Uterus (tissue), 2 donors: ENCODE measurements at regions not wholly inside any gene's neighbourhood (a gene's known extent, or its start where the extent isn't known, plus 50 kb on each side); places are given as distances from the start of the nearest gene placed in this dataset.

ENCODE experiments used
- POLR2A ChIP-seq, 2 donors: fragments of 450-650 bp; IDR thresholded peaks; one replicate each; pipeline ENCODE4 v1.6.1; 2016; ENCODE audit warnings: antibody characterized with exemption in 2 of 2, mild to moderate bottlenecking in 1 of 2, moderate library complexity in 1 of 2
- TF ChIP-seq, protein P1 (sequence below), 4 experiments: fragments of 200-600 bp in 2 of 4; fragments of 450-650 bp in 2 of 4; sonication (generic) in 2 of 4; IDR thresholded peaks; one replicate each; pipeline ENCODE4 v1.5.1; 2016 to 2019; ENCODE audit warnings: antibody characterized with exemption in 4 of 4, mild to moderate bottlenecking in 2 of 4, moderate library complexity in 1 of 4

DNA sequence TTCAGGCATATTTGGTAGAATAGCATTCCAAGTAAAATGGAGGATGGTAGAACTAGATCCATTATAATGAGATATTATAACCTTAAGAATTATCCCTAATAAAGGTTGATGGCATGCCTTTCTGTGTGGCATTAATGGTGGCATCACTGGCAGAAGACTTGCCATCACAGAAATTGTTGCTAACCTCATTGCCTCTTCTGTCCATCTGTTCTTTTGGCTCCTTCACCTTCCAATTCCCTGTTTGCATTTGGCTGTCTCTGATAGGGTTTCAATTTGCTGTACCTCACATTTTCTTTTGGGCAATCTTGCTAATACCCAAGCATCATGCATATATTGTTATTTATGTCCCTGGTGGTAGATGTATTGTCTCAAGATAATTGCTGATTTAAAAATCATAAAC, 98.9 kb downstream of the SMPDL3A start:
- TF ChIP-seq, protein P1, sequence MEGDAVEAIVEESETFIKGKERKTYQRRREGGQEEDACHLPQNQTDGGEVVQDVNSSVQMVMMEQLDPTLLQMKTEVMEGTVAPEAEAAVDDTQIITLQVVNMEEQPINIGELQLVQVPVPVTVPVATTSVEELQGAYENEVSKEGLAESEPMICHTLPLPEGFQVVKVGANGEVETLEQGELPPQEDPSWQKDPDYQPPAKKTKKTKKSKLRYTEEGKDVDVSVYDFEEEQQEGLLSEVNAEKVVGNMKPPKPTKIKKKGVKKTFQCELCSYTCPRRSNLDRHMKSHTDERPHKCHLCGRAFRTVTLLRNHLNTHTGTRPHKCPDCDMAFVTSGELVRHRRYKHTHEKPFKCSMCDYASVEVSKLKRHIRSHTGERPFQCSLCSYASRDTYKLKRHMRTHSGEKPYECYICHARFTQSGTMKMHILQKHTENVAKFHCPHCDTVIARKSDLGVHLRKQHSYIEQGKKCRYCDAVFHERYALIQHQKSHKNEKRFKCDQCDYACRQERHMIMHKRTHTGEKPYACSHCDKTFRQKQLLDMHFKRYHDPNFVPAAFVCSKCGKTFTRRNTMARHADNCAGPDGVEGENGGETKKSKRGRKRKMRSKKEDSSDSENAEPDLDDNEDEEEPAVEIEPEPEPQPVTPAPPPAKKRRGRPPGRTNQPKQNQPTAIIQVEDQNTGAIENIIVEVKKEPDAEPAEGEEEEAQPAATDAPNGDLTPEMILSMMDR (IDR thresholded peaks at IDR 0.05) = no peak
- no peak for TF ChIP-seq POLR2A (IDR thresholded peaks at IDR 0.05)
